ENCODE measurements at regions not wholly inside any gene's neighbourhood (a gene's known extent, or its start where the extent isn't known, plus 50 kb on each side); places are given as distances from the start of the nearest gene placed in this dataset.

- no peak for DNase-seq (ENCODE audit: low spot score)
Observed at GRCh38 chr1:218990019-218990418, 183.7 kb upstream of the LYPLAL1 start.

GRCh38 chr1:218991089-218991488 is 182.6 kb upstream of the LYPLAL1 start:
- DNase-seq (ENCODE audit: low spot score): no peak

GRCh38 chr1:218994615-218995014 is 179.1 kb upstream of the LYPLAL1 start:
- no peak for DNase-seq (ENCODE audit: low spot score)

GRCh38 chr1:218995091-218995665 is 178.5 kb upstream of the LYPLAL1 start:
- DNase-seq (ENCODE audit: low spot score): no peak

- no peak for DNase-seq (ENCODE audit: low spot score)
Observed at GRCh38 chr1:218996362-218996761, 177.3 kb upstream of the LYPLAL1 start.

- no peak for DNase-seq (ENCODE audit: low spot score)
Observed at GRCh38 chr1:219000005-219000404, 173.7 kb upstream of the LYPLAL1 start.

- no peak for DNase-seq (ENCODE audit: low spot score)
Observed at GRCh38 chr1:219000631-219001030, 173.0 kb upstream of the LYPLAL1 start.

GRCh38 chr1:219010720-219011119 is 163.0 kb upstream of the LYPLAL1 start:
- no peak for DNase-seq (ENCODE audit: low spot score)

GRCh38 chr1:219020386-219020785 is 153.3 kb upstream of the LYPLAL1 start:
- DNase-seq (ENCODE audit: low spot score): no peak

- no peak for DNase-seq (ENCODE audit: low spot score)
Observed at GRCh38 chr1:219020846-219021245, 152.8 kb upstream of the LYPLAL1 start.

- DNase-seq (ENCODE audit: low spot score): no peak
Observed at GRCh38 chr1:219027146-219027673, 146.5 kb upstream of the LYPLAL1 start.

- DNase-seq (ENCODE audit: low spot score): no peak
Observed at GRCh38 chr1:219031809-219032208, 141.9 kb upstream of the LYPLAL1 start.

- DNase-seq (ENCODE audit: low spot score): no peak
Observed at GRCh38 chr1:219038398-219038797, 135.3 kb upstream of the LYPLAL1 start.

- no peak for DNase-seq (ENCODE audit: low spot score)
Observed at GRCh38 chr1:219039017-219039681, 134.5 kb upstream of the LYPLAL1 start.

GRCh38 chr1:219039682-219040154 is 134.0 kb upstream of the LYPLAL1 start:
- DNase-seq (ENCODE audit: low spot score): no peak

GRCh38 chr1:219040291-219040690 is 133.4 kb upstream of the LYPLAL1 start:
- DNase-seq (ENCODE audit: low spot score): no peak

- no peak for DNase-seq (ENCODE audit: low spot score)
Observed at GRCh38 chr1:219041141-219041540, 132.5 kb upstream of the LYPLAL1 start.

GRCh38 chr1:219041818-219042217 is 131.9 kb upstream of the LYPLAL1 start:
- no peak for DNase-seq (ENCODE audit: low spot score)

- no peak for DNase-seq (ENCODE audit: low spot score)
Observed at GRCh38 chr1:219042769-219043168, 130.9 kb upstream of the LYPLAL1 start.

GRCh38 chr1:219045246-219045645 is 128.4 kb upstream of the LYPLAL1 start:
- no peak for DNase-seq (ENCODE audit: low spot score)

GRCh38 chr1:219049501-219049900 is 124.2 kb upstream of the LYPLAL1 start:
- DNase-seq (ENCODE audit: low spot score): no peak

GRCh38 chr1:219050086-219050821 is 123.4 kb upstream of the LYPLAL1 start:
- DNase-seq (ENCODE audit: low spot score): no peak

- DNase-seq (ENCODE audit: low spot score): no peak
Observed at GRCh38 chr1:219050822-219051125, 122.9 kb upstream of the LYPLAL1 start.
